ENCODE measurements at regions not wholly inside any gene's neighbourhood (a gene's known extent, or its start where the extent isn't known, plus 50 kb on each side); places are given as distances from the start of the nearest gene placed in this dataset.

DNA sequence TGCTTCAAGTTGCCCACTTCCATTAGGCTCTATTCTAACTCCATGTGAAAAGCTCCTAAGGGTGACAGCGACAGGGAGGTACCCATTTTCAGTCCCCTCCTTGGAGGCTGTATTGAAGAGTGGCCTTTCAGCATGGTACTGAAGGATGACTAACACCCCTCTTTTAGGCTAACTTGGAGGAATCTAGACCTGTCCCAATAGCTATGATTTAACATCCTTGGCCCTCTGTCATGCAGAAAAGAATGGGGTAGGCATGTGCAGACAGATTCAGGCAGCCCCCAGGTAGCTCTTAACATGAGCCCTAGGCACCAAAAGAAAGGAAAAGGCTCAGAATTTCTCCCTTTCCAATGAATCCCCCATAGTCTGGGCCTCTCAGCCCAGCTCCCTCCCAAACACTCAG, 89.3 kb upstream of the AMOTL1 start:
- Histone ChIP-seq H3K27ac (no peak overlapping the region), H3K36me3 (no peaks in the 10 kb centered on the region), H3K4me3 (no peak overlapping the region), H3K4me1 (peaks cover 0 to 9% (median 2%) of the 10 kb centered on the region in 9 donors), H3K27me3 (no peaks in the 10 kb centered on the region), H3K9me3 (no peaks in the 10 kb centered on the region)
- WGBS, 2 donors = 98 to 100% methylated on average over 1 of the region's 1 CpG
- TF ChIP-seq, protein P1, sequence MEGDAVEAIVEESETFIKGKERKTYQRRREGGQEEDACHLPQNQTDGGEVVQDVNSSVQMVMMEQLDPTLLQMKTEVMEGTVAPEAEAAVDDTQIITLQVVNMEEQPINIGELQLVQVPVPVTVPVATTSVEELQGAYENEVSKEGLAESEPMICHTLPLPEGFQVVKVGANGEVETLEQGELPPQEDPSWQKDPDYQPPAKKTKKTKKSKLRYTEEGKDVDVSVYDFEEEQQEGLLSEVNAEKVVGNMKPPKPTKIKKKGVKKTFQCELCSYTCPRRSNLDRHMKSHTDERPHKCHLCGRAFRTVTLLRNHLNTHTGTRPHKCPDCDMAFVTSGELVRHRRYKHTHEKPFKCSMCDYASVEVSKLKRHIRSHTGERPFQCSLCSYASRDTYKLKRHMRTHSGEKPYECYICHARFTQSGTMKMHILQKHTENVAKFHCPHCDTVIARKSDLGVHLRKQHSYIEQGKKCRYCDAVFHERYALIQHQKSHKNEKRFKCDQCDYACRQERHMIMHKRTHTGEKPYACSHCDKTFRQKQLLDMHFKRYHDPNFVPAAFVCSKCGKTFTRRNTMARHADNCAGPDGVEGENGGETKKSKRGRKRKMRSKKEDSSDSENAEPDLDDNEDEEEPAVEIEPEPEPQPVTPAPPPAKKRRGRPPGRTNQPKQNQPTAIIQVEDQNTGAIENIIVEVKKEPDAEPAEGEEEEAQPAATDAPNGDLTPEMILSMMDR (IDR thresholded peaks at IDR 0.05) = no peak
- ATAC-seq (no peak), DNase-seq (no peak)
- intact Hi-C loops (cut with DNase I) = no loop called here

DNA sequence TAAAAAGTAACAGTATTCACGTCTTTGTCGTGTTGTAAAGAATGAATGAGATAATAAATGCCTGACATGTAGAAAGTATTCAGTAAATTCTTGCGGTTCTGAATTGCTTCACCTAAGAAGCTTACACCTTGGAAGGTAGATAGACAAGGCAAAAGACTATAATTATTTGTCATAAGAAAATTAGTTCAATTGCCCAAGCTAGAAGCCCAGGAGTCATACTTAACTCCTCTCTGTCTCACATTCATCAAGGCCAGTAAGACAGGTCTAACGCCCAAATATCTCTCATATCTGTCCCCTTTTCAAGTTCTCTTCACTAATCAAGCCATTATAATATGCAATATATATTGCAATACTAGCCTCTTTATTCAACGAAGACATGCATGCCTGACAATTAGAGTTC, 87.7 kb upstream of the AMOTL1 start:
- H3K4me1 ChIP-seq = no peaks in the 10 kb centered on the region
- no peak for ATAC-seq
- no peaks in the 10 kb centered on the region for H3K27me3 ChIP-seq
- H3K36me3 ChIP-seq = no peaks in the 10 kb centered on the region
- TF ChIP-seq, protein P1 (IDR thresholded peaks at IDR 0.05) = no peak
- no peak overlapping the region for H3K4me3 ChIP-seq
- DNase-seq = no peak
- intact Hi-C loops (cut with DNase I) = no loop called here
- WGBS, 2 donors = 94% methylated on average over 5 of the region's 5 CpGs
- H3K9me3 ChIP-seq = peaks cover 0 to 4% (median 0%) of the 10 kb centered on the region in 11 donors
- no peak overlapping the region for H3K27ac ChIP-seq

DNA sequence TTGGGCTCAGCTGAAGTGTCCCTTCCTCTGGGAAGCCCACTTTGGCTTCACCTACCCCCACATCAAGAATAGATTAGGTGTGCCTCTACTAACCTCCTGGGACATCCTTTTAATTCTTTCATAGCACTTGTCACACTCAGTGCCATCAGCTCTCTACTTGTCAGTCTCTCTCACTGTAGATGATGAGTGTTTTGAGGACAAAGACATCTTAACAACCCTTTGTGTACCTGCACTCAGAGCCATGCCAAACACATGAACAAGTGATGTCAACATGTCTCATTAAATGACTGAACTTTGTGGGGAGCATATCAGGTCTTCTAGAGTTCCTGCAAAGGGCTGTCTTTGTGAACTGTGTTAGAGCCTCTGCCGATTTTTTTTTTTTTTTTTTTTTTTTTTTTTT, 87.0 kb upstream of the AMOTL1 start:
- WGBS, 2 donors = 57 to 84% methylated on average over 1 of the region's 1 CpG
- no peak for ATAC-seq

DNA sequence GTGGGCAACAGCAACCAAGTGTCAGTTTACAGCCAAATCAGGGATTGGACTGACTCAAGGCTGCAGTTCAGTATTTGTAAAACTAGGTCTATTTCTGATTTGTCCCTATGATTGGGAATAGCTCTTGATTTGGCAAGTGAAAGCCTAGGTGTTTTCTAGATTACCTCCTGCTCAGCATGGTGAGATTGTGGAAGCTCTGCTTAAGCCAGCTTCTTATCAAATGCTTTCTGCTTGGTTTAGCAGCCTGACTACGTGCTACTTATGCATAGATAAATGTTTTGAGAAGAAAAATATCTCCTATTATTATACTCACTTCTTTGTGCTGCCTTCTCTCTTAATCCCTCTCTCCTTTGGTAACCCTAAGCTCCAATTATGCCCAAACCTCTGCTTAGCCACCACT, 86.3 kb upstream of the AMOTL1 start:
- DNase-seq (no peak), ATAC-seq (no peak)
- Histone ChIP-seq H3K27me3 (no peaks in the 10 kb centered on the region), H3K9me3 (peaks cover 0 to 15% (median 0%) of the 10 kb centered on the region in 11 donors), H3K27ac (no peak overlapping the region), H3K4me1 (no peaks in the 10 kb centered on the region), H3K36me3 (no peaks in the 10 kb centered on the region), H3K4me3 (no peak overlapping the region)
- intact Hi-C loops (cut with DNase I) = no loop called here
- WGBS, 2 donors = 42 to 45% methylated on average over 1 of the region's 1 CpG
- TF ChIP-seq, protein P1 (IDR thresholded peaks at IDR 0.05) = no peak

More for the DNA sequence above, 87.0 kb upstream of the AMOTL1 start:
- H3K27me3 ChIP-seq = no peaks in the 10 kb centered on the region
- no peak for DNase-seq
- TF ChIP-seq, protein P1 (IDR thresholded peaks at IDR 0.05) = no peak
- H3K36me3 ChIP-seq = no peaks in the 10 kb centered on the region
- intact Hi-C loops (cut with DNase I) = no loop called here
- H3K4me1 ChIP-seq = no peaks in the 10 kb centered on the region
- H3K4me3 ChIP-seq = no peak overlapping the region
- H3K27ac ChIP-seq = no peak overlapping the region
- peaks cover 0 to 11% (median 0%) of the 10 kb centered on the region in 11 donors for H3K9me3 ChIP-seq
